Muscle of leg (tissue), 3 donors: ENCODE measurements at regions not wholly inside any gene's neighbourhood (a gene's known extent, or its start where the extent isn't known, plus 50 kb on each side); places are given as distances from the start of the nearest gene placed in this dataset.

Source experiments
- DNase-seq: peaks from one replicate; pipeline ENCODE4 v3.0.0; 2013
- H3K27ac ChIP-seq: one replicate; pipeline ENCODE4 v1.5.1; 2013; ENCODE audit warnings: mild to moderate bottlenecking, low read length, control low read depth
- H3K27me3 ChIP-seq: one replicate; pipeline ENCODE4 v1.6.1; 2013; ENCODE audit warnings: low read length; ENCODE audit not compliant: control insufficient read depth, insufficient read depth
- H3K36me3 ChIP-seq: one replicate; pipeline ENCODE4 v1.6.1; 2013; ENCODE audit warnings: low read length; ENCODE audit not compliant: control insufficient read depth, insufficient read depth
- H3K4me1 ChIP-seq: one replicate; pipeline ENCODE4 v1.6.1; 2013; ENCODE audit warnings: low read length; ENCODE audit not compliant: control insufficient read depth, insufficient read depth
- H3K4me3 ChIP-seq: one replicate; pipeline ENCODE4 v1.5.1; 2013; ENCODE audit warnings: low read length, control low read depth
- H3K9me3 ChIP-seq: replicated peaks from 2 replicates; pipeline ENCODE4 v1.6.1; 2013; ENCODE audit warnings: low read depth, low read length; ENCODE audit not compliant: control insufficient read depth
- WGBS: methylation state at CpG from one replicate; pipeline ENCODE4 v1.1.5; 2013; ENCODE audit warnings: missing lambda C conversion rate; ENCODE audit not compliant: insufficient coverage; 5-methylcytosine and 5-hydroxymethylcytosine counted together

DNA sequence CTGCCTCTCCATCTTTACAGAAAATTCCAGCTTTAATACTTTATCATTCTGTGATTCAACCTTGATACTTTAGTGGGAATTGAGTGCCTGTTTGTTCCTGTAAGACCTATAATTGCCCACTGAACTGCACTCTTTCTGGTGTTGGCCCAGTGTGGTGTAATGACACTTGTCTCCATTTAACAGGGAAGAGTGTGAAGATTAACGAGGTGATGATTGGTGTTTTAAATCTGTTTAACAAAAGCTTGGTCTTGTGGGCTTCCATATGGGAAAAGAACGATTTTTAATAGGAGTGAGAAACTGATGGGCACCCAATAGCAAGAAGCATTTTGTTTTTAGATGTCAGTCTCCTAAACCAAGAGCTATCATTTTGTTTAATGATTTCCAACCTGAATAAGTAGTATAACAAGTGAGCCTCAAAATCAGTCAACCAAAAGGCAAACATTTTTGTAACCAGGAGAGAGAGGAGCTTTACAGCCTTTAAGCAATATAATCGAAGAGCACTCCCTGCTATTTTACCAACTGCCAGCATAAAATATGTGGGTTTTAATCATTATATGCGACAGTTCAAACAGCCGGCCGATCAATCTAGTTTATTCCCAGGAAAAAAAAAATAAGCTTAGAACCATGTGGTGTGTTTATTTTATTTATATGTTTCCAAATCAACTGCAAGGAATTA is 50.2 kb downstream of the SUPT20HL1 start:
- H3K4me1 ChIP-seq, result no peaks in the 10 kb centered on the region
- no peak for DNase-seq
- peaks cover 36% of the 10 kb centered on the region for H3K27me3 ChIP-seq
- no peak overlapping the region for H3K27ac ChIP-seq
- WGBS, result 67% methylated on average over 1 of the region's 6 CpGs
- no peak overlapping the region for H3K4me3 ChIP-seq
- no peaks in the 10 kb centered on the region for H3K36me3 ChIP-seq
- H3K9me3 ChIP-seq, result no peaks in the 10 kb centered on the region

DNA sequence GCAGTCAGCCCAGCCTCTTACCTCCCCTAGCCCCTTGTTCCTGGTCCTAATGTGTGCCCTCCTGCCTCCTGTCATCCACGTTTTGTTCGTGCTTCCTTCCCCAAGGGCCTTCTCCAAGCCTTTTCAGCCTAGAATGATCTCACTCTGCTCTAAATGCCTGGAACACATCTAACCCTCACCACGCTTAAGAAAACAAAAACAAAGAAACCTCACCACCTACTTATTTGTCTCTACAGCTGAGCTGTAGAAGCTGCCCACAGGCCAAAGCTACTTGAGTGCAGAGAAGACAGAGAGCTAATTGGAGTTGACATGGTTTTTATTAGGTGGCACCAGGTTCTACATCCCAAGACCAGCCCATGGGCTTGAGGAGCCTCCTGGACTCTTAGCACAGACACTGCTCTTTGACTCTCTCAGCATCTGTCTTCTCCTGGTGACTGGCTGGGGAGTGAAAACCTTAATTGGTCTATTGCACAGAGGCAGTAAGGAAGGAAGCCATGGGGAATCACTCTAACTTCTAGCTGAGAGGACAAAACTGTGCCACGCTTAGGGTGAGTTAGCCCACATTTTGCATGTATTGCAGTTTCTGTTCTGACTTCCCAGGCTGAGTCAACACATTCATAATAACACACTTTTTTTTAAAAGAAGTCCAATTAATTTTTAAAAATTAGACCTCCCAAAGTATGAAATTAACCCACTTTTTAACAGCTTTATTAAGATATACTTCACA is 52.3 kb upstream of the PDK3 start:
- H3K9me3 ChIP-seq, result no peaks in the 10 kb centered on the region
- no peak overlapping the region for H3K27ac ChIP-seq
- H3K36me3 ChIP-seq, result no peaks in the 10 kb centered on the region
- no peaks in the 10 kb centered on the region for H3K4me1 ChIP-seq
- H3K4me3 ChIP-seq, result no peak overlapping the region
- peaks cover 31% of the 10 kb centered on the region for H3K27me3 ChIP-seq
- 51% methylated on average over 3 of the region's 4 CpGs for WGBS
- peak; percentile 35 for DNase-seq
